ENCODE measurements at regions not wholly inside any gene's neighbourhood (a gene's known extent, or its start where the extent isn't known, plus 50 kb on each side); places are given as distances from the start of the nearest gene placed in this dataset.

DNA sequence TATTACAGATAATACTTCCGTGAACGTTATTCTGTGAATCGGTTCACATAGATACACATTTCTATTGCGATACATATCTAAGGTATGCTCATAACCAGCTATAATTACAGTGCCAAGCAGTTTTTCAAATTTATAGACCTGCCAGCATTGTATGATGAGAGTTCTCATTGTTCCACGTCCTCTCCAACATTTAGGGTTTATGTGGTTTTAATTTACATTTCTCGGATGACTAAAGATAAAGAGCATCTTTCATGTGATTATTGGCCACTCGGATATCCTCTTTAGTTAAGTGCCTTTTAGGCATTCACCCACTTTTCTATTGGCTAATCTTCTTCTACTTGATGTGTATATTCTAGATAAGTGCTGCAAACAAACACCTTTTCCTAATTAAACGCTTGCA is 134.7 kb upstream of the CCDC54 start:
- no peak for ATAC-seq
- 41 to 61% (median 49%) methylated on average over 8 of the region's 8 CpGs for WGBS, 3 donors
- Histone ChIP-seq H3K4me3 (peak overlapping the region; percentile 96), H3K9me3 (no peaks in the 10 kb centered on the region), H3K27me3 (ENCODE audit: insufficient read depth in 3 of 3, low read length in 2 of 3) (no peaks in the 10 kb centered on the region), H3K36me3 (ENCODE audit: insufficient read depth in 1 of 2, low read depth in 1 of 2) (peaks cover 0 to 6% of the 10 kb centered on the region in 2 donors), H3K27ac (no peak overlapping the region), H3K4me1 (peaks cover 13% of the 10 kb centered on the region)
- DNase-seq, result no peak
- TF ChIP-seq, protein P1, sequence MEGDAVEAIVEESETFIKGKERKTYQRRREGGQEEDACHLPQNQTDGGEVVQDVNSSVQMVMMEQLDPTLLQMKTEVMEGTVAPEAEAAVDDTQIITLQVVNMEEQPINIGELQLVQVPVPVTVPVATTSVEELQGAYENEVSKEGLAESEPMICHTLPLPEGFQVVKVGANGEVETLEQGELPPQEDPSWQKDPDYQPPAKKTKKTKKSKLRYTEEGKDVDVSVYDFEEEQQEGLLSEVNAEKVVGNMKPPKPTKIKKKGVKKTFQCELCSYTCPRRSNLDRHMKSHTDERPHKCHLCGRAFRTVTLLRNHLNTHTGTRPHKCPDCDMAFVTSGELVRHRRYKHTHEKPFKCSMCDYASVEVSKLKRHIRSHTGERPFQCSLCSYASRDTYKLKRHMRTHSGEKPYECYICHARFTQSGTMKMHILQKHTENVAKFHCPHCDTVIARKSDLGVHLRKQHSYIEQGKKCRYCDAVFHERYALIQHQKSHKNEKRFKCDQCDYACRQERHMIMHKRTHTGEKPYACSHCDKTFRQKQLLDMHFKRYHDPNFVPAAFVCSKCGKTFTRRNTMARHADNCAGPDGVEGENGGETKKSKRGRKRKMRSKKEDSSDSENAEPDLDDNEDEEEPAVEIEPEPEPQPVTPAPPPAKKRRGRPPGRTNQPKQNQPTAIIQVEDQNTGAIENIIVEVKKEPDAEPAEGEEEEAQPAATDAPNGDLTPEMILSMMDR (IDR thresholded peaks at IDR 0.05), result no peak
- intact Hi-C loops (cut with DNase I), result loop anchor here in 1 of 2 donors (10.0 kb wide), 1 partner anchor 422 kb away; no protein-coding TSS in a partner anchor

GRCh38 chr3:107247116-107247515 is 130.1 kb upstream of the CCDC54 start:
- no peak overlapping the region for H3K4me3 ChIP-seq
- no peak overlapping the region for H3K27ac ChIP-seq
- no peaks in the 10 kb centered on the region for H3K9me3 ChIP-seq
- DNase-seq (no peak), ATAC-seq (no peak)
- H3K36me3 ChIP-seq (ENCODE audit: insufficient read depth in 1 of 2, low read depth in 1 of 2), result peaks cover 0 to 6% of the 10 kb centered on the region in 2 donors
- intact Hi-C loops (cut with DNase I), result loop anchor here in 1 of 2 donors (10.0 kb wide), 1 partner anchor 418 kb away; no protein-coding TSS in a partner anchor
- no peaks in the 10 kb centered on the region for H3K27me3 ChIP-seq (ENCODE audit: insufficient read depth in 3 of 3, low read length in 2 of 3)
- TF ChIP-seq, protein P1 (IDR thresholded peaks at IDR 0.05), result no peak
- 95 to 98% (median 98%) methylated on average over 2 of the region's 2 CpGs for WGBS, 3 donors
- H3K4me1 ChIP-seq, result peaks cover 2% of the 10 kb centered on the region

DNA sequence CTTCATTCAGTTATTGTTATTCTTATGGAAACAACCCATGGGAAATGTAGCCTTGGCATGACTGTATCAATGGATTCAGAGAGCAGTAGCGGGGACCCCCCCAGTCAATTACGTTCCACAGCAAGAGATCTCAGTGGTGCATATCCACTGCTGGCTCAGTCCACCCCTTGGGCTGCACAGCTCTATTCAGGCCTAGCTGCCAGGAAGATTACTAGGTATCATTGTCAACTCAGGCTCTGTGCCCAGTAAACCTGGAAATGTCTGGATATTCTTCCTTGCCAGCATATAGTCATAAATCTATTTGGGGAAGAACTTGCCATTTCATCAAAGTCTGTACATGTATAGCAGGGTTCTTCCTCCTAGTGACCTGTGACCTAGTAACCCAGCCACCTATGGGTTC is 128.1 kb upstream of the CCDC54 start:
- no peak for DNase-seq
- Histone ChIP-seq H3K36me3 (ENCODE audit: insufficient read depth in 1 of 2, low read depth in 1 of 2) (peaks cover 0 to 6% of the 10 kb centered on the region in 2 donors), H3K9me3 (no peaks in the 10 kb centered on the region), H3K27me3 (ENCODE audit: insufficient read depth in 3 of 3, low read length in 2 of 3) (no peaks in the 10 kb centered on the region), H3K4me1 (no peaks in the 10 kb centered on the region), H3K27ac (no peak overlapping the region), H3K4me3 (no peak overlapping the region)
- TF ChIP-seq, protein P1 (IDR thresholded peaks at IDR 0.05), result no peak
- peak in 3 of 4 donors; percentile 22 to 61 (median 58) for ATAC-seq
- 60 to 68% (median 63%) methylated on average over 2 of the region's 2 CpGs for WGBS, 3 donors
- intact Hi-C loops (cut with DNase I), result loop anchor here in 1 of 2 donors (10.0 kb wide), 1 partner anchor 416 kb away; no protein-coding TSS in a partner anchor

- Histone ChIP-seq H3K4me1 (no peaks in the 10 kb centered on the region), H3K4me3 (no peak overlapping the region), H3K9me3 (no peaks in the 10 kb centered on the region), H3K36me3 (ENCODE audit: insufficient read depth in 1 of 2, low read depth in 1 of 2) (peaks cover 0 to 6% of the 10 kb centered on the region in 2 donors), H3K27ac (no peak overlapping the region), H3K27me3 (ENCODE audit: insufficient read depth in 3 of 3, low read length in 2 of 3) (no peaks in the 10 kb centered on the region)
- TF ChIP-seq, protein P1 (IDR thresholded peaks at IDR 0.05), result no peak
- WGBS, 3 donors, result 83 to 90% (median 86%) methylated on average over 4 of the region's 4 CpGs
- intact Hi-C loops (cut with DNase I), result no loop called here
- DNase-seq (no peak), ATAC-seq (no peak)
Measured at GRCh38 chr3:107250221-107250620, 127.0 kb upstream of the CCDC54 start.

DNA sequence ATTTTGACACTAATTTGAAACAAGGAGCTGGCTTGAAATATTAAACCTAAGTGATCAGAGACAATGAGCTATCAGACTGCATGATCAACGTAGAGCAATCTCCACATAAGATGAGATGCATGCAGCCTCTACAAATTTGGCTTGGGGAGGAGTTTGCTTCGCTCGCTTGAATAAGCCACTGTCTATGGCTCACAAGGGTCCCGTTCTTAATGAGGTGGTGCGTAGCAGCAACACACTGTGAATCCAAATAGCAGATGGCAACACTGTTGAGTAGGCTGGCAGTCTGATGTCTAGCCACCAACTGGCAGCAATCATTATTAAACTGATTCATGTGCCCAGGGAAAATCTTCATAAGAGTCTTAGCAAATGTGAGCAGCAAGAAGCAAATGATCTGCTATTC is 125.4 kb upstream of the CCDC54 start:
- Histone ChIP-seq H3K27me3 (ENCODE audit: insufficient read depth in 3 of 3, low read length in 2 of 3) (no peaks in the 10 kb centered on the region), H3K4me3 (no peak overlapping the region), H3K36me3 (ENCODE audit: insufficient read depth in 1 of 2, low read depth in 1 of 2) (peaks cover 0 to 6% of the 10 kb centered on the region in 2 donors), H3K27ac (no peak overlapping the region), H3K4me1 (no peaks in the 10 kb centered on the region), H3K9me3 (no peaks in the 10 kb centered on the region)
- ATAC-seq, result no peak
- TF ChIP-seq, protein P1 (IDR thresholded peaks at IDR 0.05), result no peak
- WGBS, 3 donors, result 84 to 92% (median 87%) methylated on average over 5 of the region's 5 CpGs
- intact Hi-C loops (cut with DNase I), result no loop called here
- no peak for DNase-seq
